ENCODE measurements at regions not wholly inside any gene's neighbourhood (a gene's known extent, or its start where the extent isn't known, plus 50 kb on each side); places are given as distances from the start of the nearest gene placed in this dataset.

GRCh38 chr12:125271892-125272291 lies 206.7 kb downstream of the AACS start:
- no peak for DNase-seq (ENCODE audit: low spot score)

GRCh38 chr12:125272383-125272933 lies 207.2 kb downstream of the AACS start:
- no peak for DNase-seq (ENCODE audit: low spot score)

GRCh38 chr12:125276567-125276966 lies 211.3 kb downstream of the AACS start:
- no peak for DNase-seq (ENCODE audit: low spot score)

- no peak for DNase-seq (ENCODE audit: low spot score)
Measured at GRCh38 chr12:125280482-125281377, 215.5 kb downstream of the AACS start.

- no peak for DNase-seq (ENCODE audit: low spot score)
Measured at GRCh38 chr12:125282921-125283320, 217.7 kb downstream of the AACS start.

- no peak for DNase-seq (ENCODE audit: low spot score)
Measured at GRCh38 chr12:125283521-125283920, 218.3 kb downstream of the AACS start.

GRCh38 chr12:125284087-125284486 lies 218.9 kb downstream of the AACS start:
- DNase-seq (ENCODE audit: low spot score) = no peak

GRCh38 chr12:125284945-125285685 lies 219.9 kb downstream of the AACS start:
- no peak for DNase-seq (ENCODE audit: low spot score)

GRCh38 chr12:125286005-125286727 lies 220.9 kb downstream of the AACS start:
- DNase-seq (ENCODE audit: low spot score) = no peak

- DNase-seq (ENCODE audit: low spot score) = no peak
Measured at GRCh38 chr12:125287155-125287847, 222.1 kb downstream of the AACS start.

- DNase-seq (ENCODE audit: low spot score) = no peak
Measured at GRCh38 chr12:125288931-125289928, 224.0 kb downstream of the AACS start.

GRCh38 chr12:125289970-125290369 lies 224.7 kb downstream of the AACS start:
- no peak for DNase-seq (ENCODE audit: low spot score)

GRCh38 chr12:125292700-125293099 lies 227.5 kb downstream of the AACS start:
- DNase-seq (ENCODE audit: low spot score) = no peak

- DNase-seq (ENCODE audit: low spot score) = no peak
Measured at GRCh38 chr12:125295550-125295949, 230.3 kb downstream of the AACS start.

GRCh38 chr12:125296701-125297100 lies 231.5 kb downstream of the AACS start:
- no peak for DNase-seq (ENCODE audit: low spot score)

GRCh38 chr12:125299840-125300239 lies 234.6 kb downstream of the AACS start:
- no peak for DNase-seq (ENCODE audit: low spot score)

GRCh38 chr12:125300249-125300648 lies 235.0 kb downstream of the AACS start:
- no peak for DNase-seq (ENCODE audit: low spot score)

GRCh38 chr12:125303337-125303736 lies 238.1 kb downstream of the AACS start:
- no peak for DNase-seq (ENCODE audit: low spot score)

GRCh38 chr12:125304029-125304428 lies 238.8 kb downstream of the AACS start:
- DNase-seq (ENCODE audit: low spot score) = no peak

GRCh38 chr12:125305231-125305630 lies 240.0 kb downstream of the AACS start:
- no peak for DNase-seq (ENCODE audit: low spot score)
